Fibroblast of skin of scalp (primary cell): ENCODE measurements at regions not wholly inside any gene's neighbourhood (a gene's known extent, or its start where the extent isn't known, plus 50 kb on each side); places are given as distances from the start of the nearest gene placed in this dataset.

ENCODE experiments used
- DNase-seq: peaks from one replicate; pipeline ENCODE4 v3.0.0-alpha.2; 2013

DNA sequence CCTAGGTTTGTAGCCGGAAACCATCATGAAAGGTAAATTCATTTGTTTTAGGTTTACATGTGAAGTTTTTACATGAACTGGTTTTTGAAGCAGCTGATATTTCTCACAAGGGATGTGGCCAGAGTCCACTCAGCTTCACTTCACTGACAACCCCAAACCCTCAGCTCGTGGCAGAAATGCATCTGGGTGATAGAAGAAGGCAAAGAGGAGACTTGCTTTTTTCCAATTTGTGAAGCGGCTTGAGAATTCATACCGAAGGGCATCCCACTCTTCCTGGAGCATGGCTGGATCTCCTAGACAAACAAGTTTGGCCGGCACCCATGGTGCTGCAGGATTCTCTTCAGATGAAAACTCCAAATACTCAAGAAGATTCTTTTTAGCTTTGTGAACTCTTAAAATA, 392.8 kb upstream of the CNR1 start:
- DNase-seq: no peak

DNA sequence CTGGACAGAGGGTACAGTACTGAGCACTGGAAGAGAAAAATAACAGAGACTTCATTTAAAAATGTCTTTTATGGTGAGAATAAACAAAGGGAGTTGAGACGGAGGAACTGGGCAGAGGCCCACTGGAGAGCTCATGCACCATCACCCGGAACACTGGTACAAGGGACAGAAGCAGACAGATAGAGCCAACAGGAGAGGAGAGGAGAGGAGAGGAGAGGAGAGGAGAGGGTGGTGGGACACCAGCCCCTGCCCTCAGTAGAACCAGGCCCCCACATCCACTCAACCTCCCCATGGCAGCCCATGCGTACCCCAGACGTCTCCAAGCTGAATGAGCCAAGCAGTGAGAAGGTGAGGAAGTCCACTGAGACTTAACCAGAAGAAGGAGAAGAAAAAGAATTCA, 390.5 kb upstream of the CNR1 start:
- DNase-seq: no peak

DNA sequence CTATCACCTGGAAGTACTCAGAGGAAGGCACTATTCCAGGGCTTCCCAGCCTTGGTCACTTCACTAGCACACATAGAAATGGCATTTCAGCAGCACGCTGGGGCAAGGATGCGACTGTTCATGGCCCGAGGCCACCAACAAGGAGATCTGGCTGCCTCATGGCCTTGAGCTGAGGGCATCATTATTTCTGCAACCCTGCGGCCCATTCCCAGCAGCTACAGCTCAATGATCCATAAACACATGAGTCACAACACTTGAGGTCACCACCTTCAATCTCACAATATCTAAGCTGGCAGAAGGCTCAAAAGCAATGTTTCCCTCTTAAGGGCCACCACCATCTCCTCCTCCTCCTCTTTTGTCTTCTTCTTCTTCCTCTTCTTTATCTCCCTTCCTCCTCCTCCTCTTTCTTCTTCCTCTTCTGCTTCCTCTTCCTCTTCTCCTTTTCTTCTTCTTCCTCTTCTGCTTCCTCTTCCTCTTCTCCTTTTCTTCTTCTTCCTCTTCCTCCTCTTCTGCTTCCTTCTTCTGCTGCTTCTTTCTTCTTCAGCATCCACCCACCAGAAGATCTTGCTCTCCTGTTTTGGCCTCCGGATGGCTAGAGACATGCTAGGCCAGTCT, 382.9 kb upstream of the CNR1 start:
- DNase-seq: no peak

DNA sequence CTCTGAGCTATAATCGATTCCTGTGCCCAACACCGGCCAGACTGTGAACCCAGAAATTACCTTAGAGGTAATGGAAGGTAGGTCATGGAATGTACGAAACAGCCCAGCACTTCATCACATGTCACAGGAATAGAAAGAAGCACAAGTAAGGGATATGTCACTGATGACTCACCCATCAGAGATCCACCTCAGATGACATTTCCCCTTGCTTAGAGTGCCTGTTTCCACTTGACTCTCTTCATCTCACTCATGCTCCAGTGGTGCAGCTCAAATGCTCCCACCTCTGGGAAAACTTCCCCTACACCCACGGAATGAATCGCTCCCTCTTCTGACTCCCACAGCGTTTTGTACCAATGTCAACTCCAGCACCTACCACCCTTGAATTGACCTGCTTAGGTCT, 381.6 kb upstream of the CNR1 start:
- DNase-seq: no peak

DNA sequence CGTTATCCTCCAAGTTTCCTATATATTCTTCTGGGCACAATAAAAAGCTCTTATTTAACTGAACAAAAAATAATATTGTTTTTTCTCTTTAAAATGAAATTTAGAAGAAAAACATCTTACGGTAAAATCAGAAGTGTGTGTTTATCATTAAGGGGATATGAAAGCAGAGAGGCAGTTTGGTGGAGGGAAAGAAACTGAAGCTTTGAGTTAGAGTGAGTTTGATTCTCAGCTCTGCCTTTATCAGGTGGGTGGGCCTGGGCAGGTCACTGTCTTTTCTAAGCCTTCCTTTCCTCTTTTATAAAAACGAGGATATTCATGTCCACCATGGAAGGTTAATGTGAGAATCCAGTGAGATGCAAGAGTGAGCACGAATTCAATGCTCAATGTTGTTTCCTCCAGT, 379.8 kb upstream of the CNR1 start:
- no peak for DNase-seq

DNA sequence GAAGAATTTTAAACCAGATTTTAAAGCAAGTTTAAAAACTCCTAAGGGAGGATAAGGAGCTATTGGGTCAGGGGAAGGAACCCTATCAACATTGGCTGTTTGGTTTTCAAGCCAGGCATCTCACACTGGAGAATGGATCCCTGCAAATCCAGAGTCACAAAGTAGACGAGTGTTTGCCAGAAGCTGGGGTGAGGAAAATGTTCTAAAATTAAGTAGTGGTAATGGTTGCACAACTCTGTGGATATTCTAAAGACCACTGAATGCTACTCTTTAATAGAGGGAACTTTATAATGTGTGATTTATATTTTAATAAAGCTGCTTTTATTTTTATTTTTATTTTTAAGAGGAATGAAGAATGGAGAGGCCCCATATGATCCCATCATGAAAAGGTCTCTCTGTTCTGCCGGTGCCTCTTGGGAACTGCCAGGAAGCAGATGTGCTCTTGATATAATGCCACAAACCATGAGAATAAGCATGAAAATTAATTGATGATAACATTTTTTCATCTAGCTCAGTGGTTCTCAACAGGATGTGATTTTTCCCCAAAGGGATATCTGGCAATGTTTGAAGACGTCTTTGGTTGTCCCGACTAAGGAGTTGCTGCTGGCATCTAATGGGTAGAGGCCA, 379.0 kb upstream of the CNR1 start:
- DNase-seq: no peak

DNA sequence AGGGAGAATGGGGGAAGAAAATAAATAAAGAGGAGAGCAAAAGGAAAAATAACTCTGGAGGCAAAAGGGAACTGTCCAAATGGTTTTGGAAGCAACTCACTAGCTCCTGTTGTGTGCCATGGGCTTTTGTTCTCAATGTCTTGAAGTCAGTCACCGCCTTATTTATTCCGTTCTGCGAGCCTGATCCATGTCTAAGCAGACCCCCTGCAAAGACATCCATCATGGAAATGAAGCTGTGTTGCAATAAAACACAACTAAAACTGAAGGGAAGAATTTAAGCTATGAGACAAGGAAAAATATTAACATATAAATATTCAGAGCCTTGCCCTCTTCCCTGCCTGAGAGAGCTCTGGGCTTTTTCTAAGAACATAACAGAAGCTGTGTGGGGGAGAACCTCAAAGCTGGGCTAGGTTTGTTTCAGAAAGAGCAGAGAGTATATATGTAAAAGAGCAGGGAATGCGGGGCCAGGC, 373.2 kb upstream of the CNR1 start:
- peak; percentile 5 for DNase-seq

DNA sequence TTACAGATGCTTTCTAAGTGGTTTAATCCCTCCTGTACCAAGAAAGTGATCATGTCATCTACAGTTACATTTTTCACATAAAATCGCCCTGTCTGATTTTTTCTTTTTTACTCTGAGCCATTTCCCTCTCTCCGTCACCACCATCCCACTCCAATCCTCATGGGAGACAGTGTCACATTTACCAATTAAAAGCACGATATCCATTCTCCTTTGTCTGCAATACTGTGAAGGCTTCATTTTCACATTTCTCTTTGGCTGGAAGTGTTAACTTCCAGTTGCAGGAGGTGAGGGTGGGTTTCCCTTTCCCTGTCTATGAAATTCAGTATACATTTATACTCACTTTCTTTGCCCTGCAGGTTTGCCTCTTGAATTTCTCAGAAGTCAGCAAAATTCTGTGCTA, 372.7 kb upstream of the CNR1 start:
- DNase-seq: no peak

DNA sequence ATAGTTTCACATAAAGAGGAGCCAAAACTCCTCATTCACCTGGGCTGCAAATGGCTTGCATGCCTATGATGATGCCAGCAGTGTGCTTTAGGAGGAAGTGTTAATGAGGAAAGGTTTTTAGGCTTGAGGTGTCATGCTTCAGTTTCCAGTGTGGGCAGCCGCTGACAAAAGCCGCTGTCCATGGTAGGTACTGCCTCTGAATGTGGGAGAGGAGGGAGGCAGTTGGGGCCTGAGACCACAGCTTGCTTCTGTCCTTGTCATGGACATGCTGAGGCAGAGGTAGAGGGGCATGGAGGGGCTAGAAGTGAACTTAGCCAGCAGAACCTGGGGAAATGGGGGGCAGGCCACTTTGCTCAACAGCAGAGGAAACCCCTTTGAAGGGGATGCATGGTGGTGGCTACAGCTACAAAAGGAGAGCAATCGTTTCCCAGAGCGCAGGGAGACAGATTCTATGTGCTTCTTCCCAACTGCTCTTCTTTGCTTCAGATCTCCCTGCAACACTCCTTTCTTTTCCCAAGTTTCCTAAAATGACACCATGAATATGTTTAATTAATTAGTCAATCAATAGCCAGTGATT, 372.1 kb upstream of the CNR1 start:
- peak; percentile 9 for DNase-seq

DNA sequence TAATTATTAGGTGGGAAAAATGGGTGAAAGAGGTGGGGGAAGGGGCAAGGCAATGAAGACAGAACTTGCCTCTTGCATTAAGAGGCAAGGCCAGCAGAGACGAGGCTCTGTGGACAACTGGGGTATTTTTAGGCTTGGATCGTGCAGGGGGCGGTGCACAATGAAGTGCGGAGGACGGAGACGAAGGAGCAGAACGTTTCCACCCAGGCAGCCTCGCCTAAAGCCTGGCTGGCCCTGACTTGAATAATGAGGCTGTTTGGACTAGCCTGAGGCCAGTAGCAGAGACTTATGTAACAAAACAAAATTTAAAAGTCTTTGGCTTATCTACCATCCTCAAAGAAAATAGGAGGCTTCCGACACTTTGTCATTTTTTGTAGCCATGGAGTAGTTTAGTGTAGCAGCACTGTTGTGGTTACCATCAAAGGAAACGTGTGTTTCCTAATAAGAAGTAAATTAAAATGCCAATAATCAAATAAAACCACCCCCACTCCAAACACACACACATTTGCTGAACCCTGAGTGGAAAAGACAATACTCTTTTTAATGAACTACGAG, 370.0 kb upstream of the CNR1 start:
- DNase-seq: no peak

DNA sequence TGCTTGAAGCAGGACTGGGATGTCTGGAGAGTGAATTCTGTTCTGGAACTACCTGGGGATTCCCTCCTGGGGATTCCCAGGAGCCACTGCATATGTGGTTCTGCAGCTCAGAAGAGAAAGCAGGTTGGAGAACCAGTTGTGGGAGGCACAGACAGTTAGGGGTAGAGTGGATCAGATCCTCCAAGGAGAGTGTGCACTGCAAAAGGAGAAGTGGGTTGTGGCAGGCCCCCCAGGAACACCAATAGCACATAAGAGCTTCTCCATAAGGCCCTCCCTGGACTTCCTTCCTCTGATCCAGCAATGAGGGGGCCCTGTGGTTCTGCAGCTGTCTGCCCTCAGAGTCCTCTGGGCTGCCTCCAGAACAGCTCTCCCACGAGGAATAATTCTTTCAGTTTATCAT, 369.2 kb upstream of the CNR1 start:
- DNase-seq: no peak

DNA sequence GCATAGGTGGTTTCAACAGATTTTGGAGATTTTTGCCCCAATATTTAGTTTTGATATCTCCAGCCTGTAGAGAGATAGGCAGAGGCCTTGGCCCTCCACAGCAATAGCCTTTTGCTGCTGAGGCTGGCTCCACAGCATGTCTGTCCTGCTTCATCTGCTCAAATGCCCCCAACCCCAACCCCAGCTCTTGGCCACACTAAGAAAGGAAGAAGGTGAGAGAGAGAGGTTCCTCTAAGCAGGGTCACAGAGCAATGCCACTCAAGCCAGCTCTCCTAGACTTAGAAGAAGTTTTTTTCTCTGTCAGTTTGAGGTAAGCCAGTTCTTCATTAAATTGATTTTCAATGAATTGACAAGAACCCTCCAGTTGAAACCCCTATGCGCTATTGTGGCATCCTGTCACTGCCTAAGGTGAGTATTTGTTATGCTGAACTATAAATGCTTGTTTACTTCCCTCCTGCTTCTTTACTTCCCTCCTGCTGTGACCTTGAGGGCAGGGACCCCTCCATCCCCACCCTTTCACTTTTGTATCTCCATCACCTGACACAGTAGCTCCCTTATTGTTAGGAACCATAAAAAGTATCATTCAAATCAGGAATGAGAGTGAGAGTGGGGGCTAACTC, 366.2 kb upstream of the CNR1 start:
- DNase-seq: no peak

DNA sequence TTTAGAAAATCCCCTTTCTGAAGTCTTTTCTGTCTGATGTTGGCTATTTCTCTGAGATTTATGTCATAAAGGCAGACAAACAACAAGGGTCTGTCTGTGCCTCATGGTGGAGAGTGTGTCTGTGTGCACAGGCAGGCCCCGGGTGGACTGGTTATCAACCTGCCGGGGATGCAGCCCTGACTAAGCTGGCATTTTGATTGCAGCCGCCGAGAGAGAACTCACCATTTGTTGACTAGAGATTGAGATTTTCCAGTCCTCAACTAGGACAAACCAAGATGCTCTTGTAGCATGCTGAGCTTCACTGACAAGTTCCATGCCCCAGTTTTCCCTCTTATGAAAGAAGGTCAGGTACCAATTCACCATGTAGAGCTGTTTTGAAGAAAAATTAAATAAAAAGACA, 363.6 kb upstream of the CNR1 start:
- no peak for DNase-seq

DNA sequence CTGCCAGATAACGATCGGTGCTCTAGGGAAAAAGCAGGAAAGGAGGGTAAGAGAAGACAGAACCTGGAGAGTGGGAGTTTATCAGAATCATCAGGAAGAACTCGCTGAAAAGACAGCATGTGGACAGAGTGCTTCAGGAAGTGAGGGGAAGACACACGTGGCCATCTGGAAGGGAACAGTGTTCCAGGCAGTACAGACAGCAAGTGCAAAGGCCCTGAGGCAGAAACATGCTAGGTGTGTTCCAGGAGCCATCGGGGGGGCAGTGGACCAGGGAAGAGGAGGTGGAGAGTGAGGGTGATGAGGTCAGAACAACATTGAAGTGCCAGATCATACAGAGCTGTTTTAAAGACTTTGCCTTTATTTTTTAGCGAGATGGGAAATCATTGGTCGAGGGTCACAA, 354.3 kb upstream of the CNR1 start:
- no peak for DNase-seq

DNA sequence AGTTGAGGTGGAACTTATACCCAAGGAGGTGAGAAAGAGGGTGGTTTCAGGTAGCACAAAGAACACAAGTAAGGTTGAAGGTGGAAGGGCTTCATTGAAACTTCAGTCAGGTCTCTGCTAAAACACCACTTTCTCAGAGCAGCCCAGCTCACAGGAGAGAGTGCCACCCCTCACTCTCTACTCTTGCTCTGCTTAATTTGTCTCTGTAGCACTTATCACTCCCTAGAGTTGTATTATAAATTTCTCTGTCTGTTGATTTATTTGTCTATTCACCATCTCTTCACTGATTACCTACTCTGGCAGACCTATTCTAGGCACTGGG, 353.8 kb upstream of the CNR1 start:
- DNase-seq: no peak

DNA sequence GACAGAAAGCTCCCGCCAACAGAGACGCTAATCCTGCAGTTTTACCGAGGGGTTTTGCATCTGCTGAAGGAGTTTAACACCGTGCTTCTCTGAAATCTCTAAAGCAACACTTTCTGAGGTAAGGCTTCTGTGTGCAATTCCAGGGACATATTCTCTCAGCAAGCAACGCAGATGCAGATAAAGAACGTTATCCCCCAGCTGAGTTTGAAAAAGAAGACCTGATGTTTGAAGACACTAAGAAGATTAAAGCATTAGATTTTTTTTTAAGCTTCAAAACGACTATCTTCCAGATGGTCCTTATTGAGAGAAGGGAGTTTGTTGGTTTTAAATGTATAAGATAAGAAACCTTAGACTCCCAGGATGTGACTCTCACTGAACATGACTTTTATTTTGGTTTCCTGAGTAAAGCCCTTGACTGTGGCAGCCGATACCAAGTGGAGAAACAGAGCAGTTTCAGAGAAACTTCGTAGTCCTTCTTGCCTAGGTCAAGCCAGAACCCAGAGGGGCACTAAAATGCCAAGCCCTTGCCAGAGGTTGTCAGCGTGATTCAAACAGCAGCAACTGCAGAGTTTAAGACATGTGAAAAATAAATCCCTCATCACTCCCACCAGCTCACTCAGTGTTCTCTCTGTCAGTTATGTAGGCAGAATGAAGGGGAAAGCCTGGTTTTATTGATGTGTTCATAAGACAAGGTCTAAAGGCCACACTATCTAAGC, 353.3 kb upstream of the CNR1 start:
- no peak for DNase-seq

DNA sequence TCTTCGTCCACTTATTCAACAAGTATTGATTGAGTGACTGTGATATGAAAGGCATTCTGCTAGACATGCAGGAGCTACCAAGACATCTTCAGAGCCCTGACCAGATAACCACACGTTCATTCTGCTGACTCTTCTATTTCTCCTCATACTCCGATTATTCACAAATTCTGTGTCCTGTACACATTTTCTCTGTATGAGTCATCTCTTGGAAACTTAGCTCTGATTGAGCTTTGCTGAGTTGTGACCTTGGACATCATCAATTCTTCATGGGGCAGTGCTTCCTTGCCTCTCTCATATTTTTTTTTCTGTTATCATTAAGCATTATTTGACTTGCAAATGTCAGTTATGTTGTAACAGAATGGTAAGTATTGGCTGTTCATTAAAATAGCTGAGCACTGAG, 351.6 kb upstream of the CNR1 start:
- DNase-seq: no peak

DNA sequence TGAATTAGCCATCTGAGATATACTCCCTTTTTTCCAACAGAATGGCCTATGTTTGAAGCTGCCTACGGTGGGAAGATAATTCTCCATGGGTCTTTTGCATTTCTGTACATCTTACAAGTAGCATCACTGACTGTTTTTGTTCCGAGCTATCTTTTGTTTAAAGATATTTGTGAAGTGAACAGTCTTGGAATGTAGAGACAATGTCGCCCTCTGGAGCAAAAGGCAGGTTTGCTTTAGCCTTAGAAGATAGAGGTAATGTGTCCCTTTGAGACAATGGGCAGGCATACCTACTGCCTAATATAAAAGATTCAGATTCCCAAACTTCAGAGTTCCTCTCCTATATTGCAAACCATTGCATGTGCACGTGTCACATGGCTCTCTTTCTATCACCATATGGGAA, 347.8 kb upstream of the CNR1 start:
- DNase-seq: no peak

DNA sequence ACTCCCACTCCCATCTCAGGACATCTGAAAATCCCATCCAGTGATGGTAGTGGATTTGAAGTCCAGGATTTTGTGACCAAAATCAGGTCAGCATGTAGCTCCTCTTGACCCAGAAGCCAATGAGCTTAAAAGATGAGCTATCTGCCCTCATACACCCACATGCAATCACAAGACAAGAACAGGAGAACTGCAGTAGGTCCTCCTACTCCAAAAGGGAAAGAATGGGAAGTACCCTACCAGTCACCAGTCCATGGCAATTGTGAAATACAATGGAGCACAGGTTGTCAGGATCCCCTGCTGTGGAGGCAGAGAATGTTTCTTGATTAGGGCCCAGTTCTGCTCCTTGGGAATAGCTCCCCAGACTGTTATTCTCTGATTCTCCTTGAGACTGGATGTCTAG, 347.3 kb upstream of the CNR1 start:
- no peak for DNase-seq

DNA sequence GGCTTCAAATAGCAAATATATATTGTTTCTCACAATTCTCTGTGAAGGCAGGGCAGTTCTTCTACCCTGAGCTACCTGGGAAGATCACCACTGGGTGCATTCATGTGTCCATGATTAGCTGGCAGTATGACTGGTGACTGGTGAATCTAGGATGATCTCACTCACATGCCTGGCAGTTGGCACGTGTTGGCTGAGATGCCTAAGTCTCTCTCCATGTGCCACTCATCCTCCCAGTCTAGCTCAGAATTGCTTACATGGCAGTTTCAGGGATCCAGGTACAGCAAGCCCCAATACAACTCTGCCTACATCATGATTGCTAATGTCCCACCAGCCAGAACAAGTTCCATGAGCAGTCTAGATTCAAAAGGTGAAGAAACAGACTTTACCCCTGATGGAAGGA, 346.8 kb upstream of the CNR1 start:
- DNase-seq: no peak

DNA sequence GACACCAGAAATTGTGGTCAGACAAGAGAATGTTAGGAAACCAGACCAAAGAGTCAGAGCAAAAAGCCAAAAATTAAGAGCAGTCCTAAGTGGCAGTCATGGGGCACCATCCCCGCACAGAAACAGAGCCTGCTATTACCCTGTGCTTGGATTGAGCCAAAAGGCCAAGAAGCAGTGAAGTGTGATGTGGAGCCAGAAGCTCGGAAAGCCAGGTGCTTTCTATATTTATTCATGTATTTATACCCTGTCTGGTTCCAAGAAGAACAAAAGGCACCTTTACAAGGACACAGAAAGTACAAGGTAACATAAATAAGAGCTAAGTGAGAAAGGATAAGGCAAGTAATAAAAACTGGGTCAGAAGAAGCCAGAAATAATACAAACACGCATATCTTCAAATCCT, 336.2 kb upstream of the CNR1 start:
- DNase-seq: no peak

DNA sequence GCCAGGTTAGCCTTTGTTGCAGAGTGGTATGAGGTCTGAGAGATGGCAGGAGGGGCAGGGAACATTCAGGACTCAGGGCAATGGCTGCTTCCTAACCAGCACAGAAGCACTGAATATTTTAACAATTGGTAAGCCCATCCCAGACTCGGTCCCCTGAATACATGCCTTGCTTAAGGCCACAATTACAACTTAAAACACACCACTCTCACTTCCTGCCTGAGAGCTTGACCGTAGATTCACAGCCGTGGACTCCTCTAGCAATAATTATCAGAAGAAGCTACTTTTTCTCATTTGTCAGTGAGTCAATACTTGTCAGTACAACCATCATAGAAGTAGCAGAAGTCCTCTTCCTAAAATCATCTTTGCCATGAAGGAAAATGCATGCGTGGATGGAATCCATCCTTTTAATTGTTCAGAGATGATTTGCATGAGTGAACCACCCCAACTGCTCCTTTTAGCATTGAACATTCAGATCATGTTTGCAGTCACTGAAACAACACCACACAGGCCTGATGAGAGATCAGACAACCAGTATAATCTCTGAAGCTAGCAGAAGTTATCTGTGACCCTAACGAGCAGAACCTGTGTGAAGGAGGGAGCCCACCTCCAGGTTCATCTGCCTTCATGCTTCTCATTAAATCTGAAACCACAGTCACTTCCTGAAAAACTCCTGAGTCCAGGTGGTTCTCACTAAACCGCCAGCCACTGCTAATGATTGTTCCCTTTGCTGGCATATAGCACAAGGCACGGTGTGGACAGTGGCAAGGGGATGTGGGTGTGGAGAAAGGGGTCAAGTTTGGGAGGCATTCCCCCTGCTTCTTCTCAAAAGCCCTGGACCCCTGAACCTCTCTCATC, 333.9 kb upstream of the CNR1 start:
- no peak for DNase-seq
